OCI-LY1 (cell line): ENCODE measurements at regions not wholly inside any gene's neighbourhood (a gene's known extent, or its start where the extent isn't known, plus 50 kb on each side); places are given as distances from the start of the nearest gene placed in this dataset.

Experiments used
- H2AFZ ChIP-seq: fragments of 200-600 bp; sonication (generic), shearing (Covaris generic); 2 replicates; pipeline ENCODE4 v1.6.0; 2014; ENCODE audit warnings: antibody characterized with exemption, mild to moderate bottlenecking, low read length
- H3F3A ChIP-seq: fragments of 200-600 bp; sonication (generic), shearing (Covaris generic); 2 replicates; pipeline ENCODE4 v1.6.0; 2014; ENCODE audit warnings: mild to moderate bottlenecking, antibody characterized with exemption, low read length, moderate library complexity; ENCODE audit not compliant: insufficient read depth
- H3K27ac ChIP-seq: fragments of 200-600 bp; sonication (generic); 2 replicates; pipeline ENCODE4 v1.5.1; 2014; ENCODE audit warnings: low read length, mixed run types, mild to moderate bottlenecking, low read depth; ENCODE audit not compliant: poor library complexity, severe bottlenecking
- H3K27me3 ChIP-seq: fragments of 200-600 bp; sonication (generic); 2 replicates; pipeline ENCODE4 v1.6.0; 2014; ENCODE audit warnings: antibody characterized with exemption, mild to moderate bottlenecking, low read length, moderate library complexity; ENCODE audit not compliant: insufficient read depth
- H3K36me3 ChIP-seq: fragments of 200-600 bp; sonication (generic); 2 replicates; pipeline ENCODE4 v1.6.1; 2014; ENCODE audit warnings: mild to moderate bottlenecking, antibody characterized with exemption, low read length, moderate library complexity, mixed read lengths; ENCODE audit not compliant: insufficient read depth
- H3K4me1 ChIP-seq: fragments of 200-600 bp; sonication (generic); 2 replicates; pipeline ENCODE4 v1.5.1; 2014; ENCODE audit warnings: mild to moderate bottlenecking, low read length, moderate library complexity; ENCODE audit not compliant: insufficient read depth, severe bottlenecking
- H3K4me2 ChIP-seq: fragments of 200-600 bp; sonication (generic), shearing (Covaris generic); 2 replicates; pipeline ENCODE4 v1.6.1; 2014; ENCODE audit warnings: low read length
- H3K4me3 ChIP-seq: fragments of 200-600 bp; sonication (generic); 2 replicates; pipeline ENCODE4 v1.5.1; 2014; ENCODE audit warnings: low read length, low read depth, mild to moderate bottlenecking, mixed read lengths; ENCODE audit not compliant: poor library complexity, severe bottlenecking
- H3K79me2 ChIP-seq: fragments of 200-600 bp; shearing (Covaris generic); 2 replicates; pipeline ENCODE4 v1.6.1; 2016; ENCODE audit warnings: mixed run types, low read length, mixed read lengths; ENCODE audit not compliant: insufficient read depth
- H3K9ac ChIP-seq: fragments of 200-600 bp; sonication (generic), shearing (Covaris generic); 2 replicates; pipeline ENCODE4 v1.6.1; 2014; ENCODE audit warnings: mild to moderate bottlenecking, low read length, mixed read lengths
- H3K9me2 ChIP-seq: fragments of 200-600 bp; sonication (generic), shearing (Covaris generic); 2 replicates; pipeline ENCODE4 v1.6.1; 2014; ENCODE audit warnings: low read depth, mild to moderate bottlenecking, low read length, mixed read lengths
- H3K9me3 ChIP-seq: fragments of 200-600 bp; shearing (Covaris generic); 2 replicates; pipeline ENCODE4 v1.6.1; 2014; ENCODE audit warnings: low read length, mixed read lengths
- H4K20me1 ChIP-seq: fragments of 200-600 bp; sonication (generic), shearing (Covaris generic); 2 replicates; pipeline ENCODE4 v1.6.0; 2016; ENCODE audit warnings: mild to moderate bottlenecking, low read length; ENCODE audit not compliant: insufficient read depth
- EZH2 ChIP-seq: fragments of 200-600 bp; sonication (generic), shearing (Covaris generic); IDR thresholded peaks from 2 replicates; pipeline ENCODE4 v1.8.0; 2017; ENCODE audit warnings: borderline replicate concordance, mixed run types, mild to moderate bottlenecking, antibody characterized with exemption, low read length, moderate library complexity, mixed read lengths
- TF ChIP-seq, protein P1 (sequence below): fragments of 200-600 bp; sonication (generic), shearing (Covaris generic); IDR thresholded peaks from 2 replicates; pipeline ENCODE4 v1.5.1; 2017; ENCODE audit warnings: mild to moderate bottlenecking, antibody characterized with exemption, low read length, moderate library complexity, mixed read lengths

- no peaks in the 10 kb centered on the region for H3K9me3 ChIP-seq
- H3K4me3 ChIP-seq = no peak overlapping the region
- no peaks in the 10 kb centered on the region for H3F3A ChIP-seq
- no peak overlapping the region for H3K4me2 ChIP-seq
- H3K4me1 ChIP-seq = no peaks in the 10 kb centered on the region
- no peak overlapping the region for H2AFZ ChIP-seq
- H3K27ac ChIP-seq = no peak overlapping the region
- no peaks in the 10 kb centered on the region for H3K27me3 ChIP-seq
- H3K79me2 ChIP-seq = no peaks in the 10 kb centered on the region
- no peaks in the 10 kb centered on the region for H4K20me1 ChIP-seq
- H3K9ac ChIP-seq = no peak overlapping the region
- TF ChIP-seq, protein P1, sequence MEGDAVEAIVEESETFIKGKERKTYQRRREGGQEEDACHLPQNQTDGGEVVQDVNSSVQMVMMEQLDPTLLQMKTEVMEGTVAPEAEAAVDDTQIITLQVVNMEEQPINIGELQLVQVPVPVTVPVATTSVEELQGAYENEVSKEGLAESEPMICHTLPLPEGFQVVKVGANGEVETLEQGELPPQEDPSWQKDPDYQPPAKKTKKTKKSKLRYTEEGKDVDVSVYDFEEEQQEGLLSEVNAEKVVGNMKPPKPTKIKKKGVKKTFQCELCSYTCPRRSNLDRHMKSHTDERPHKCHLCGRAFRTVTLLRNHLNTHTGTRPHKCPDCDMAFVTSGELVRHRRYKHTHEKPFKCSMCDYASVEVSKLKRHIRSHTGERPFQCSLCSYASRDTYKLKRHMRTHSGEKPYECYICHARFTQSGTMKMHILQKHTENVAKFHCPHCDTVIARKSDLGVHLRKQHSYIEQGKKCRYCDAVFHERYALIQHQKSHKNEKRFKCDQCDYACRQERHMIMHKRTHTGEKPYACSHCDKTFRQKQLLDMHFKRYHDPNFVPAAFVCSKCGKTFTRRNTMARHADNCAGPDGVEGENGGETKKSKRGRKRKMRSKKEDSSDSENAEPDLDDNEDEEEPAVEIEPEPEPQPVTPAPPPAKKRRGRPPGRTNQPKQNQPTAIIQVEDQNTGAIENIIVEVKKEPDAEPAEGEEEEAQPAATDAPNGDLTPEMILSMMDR = no peak
- no peak for TF ChIP-seq EZH2
- H3K9me2 ChIP-seq = no peaks in the 10 kb centered on the region
- no peaks in the 10 kb centered on the region for H3K36me3 ChIP-seq
These were observed 598.4 kb downstream of the FBXO15 start for GRCh38 chr18:73549236-73549635.

DNA sequence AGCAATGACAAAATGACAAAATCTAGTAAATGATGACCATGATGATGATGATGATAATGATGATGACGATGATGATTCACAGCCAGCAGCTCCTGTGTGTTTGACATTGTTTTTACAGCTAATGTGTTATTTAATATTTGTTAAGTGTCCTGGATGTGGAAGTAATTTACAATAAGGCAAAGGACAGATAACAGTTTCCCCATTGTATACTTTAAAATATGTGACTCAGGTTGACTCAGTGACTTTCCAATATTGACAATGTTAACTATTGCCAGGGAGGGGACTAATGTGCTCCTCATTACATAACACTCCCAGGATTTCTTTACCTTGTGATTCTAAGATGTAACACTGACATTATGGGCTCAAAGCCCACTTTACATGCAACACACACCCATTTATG lies 602.2 kb downstream of the FBXO15 start:
- Histone ChIP-seq H3K27ac (no peak overlapping the region), H3K79me2 (no peaks in the 10 kb centered on the region), H3K4me2 (no peak overlapping the region)

DNA sequence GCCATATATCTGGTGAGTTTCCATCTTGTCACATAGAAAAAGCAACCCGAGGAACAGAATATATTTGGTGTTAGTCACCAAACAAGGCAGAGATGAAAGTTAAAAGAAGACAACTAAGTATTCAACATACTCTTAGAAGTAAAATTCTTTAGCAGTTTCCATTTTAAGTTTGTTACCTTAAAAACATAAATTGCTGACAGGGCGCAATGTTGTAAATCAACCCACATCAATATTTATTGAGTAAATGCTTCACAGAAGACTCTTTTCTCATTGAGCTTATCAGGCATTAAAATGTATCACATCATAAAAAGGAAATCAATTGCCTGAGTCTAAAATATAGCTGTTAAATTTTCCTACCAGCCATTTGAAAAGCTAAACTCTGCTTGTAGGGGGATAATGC lies 603.0 kb downstream of the FBXO15 start:
- no peaks in the 10 kb centered on the region for H3K36me3 ChIP-seq
- TF ChIP-seq EZH2 = no peak
- TF ChIP-seq, protein P1 = no peak
- H3K9ac ChIP-seq = no peak overlapping the region
- H2AFZ ChIP-seq = no peak overlapping the region
- no peaks in the 10 kb centered on the region for H4K20me1 ChIP-seq
- no peak overlapping the region for H3K4me3 ChIP-seq
- no peaks in the 10 kb centered on the region for H3K4me1 ChIP-seq
- H3F3A ChIP-seq = no peaks in the 10 kb centered on the region
- no peaks in the 10 kb centered on the region for H3K79me2 ChIP-seq
- H3K27me3 ChIP-seq = no peaks in the 10 kb centered on the region
- no peaks in the 10 kb centered on the region for H3K9me2 ChIP-seq
- H3K4me2 ChIP-seq = no peak overlapping the region
- no peaks in the 10 kb centered on the region for H3K9me3 ChIP-seq
- H3K27ac ChIP-seq = no peak overlapping the region

More for the DNA sequence above, 602.2 kb downstream of the FBXO15 start:
- Histone ChIP-seq H3F3A (no peaks in the 10 kb centered on the region), H3K36me3 (no peaks in the 10 kb centered on the region), H3K27me3 (no peaks in the 10 kb centered on the region), H4K20me1 (no peaks in the 10 kb centered on the region), H3K9ac (no peak overlapping the region), H3K4me3 (no peak overlapping the region), H2AFZ (no peak overlapping the region), H3K9me2 (no peaks in the 10 kb centered on the region), H3K4me1 (no peaks in the 10 kb centered on the region), H3K9me3 (no peaks in the 10 kb centered on the region)
- TF ChIP-seq, protein P1 = no peak
- no peak for TF ChIP-seq EZH2
